A549 (cell line): ENCODE measurements at regions not wholly inside any gene's neighbourhood (a gene's known extent, or its start where the extent isn't known, plus 50 kb on each side); places are given as distances from the start of the nearest gene placed in this dataset.

Source experiments
- CHD2 ChIP-seq: fragments of 150-350 bp; IDR thresholded peaks from 2 replicates; pipeline ENCODE4 v1.6.1; 2014; ENCODE audit warnings: low read length; ENCODE audit not compliant: partially characterized antibody
- CTCF ChIP-seq: fragments of >200 bp; sonication (Bioruptor Twin); formaldehyde crosslinking; IDR thresholded peaks from 3 replicates; pipeline ENCODE4 v1.5.1; 2016
- E2F6 ChIP-seq: IDR thresholded peaks from 2 replicates; pipeline ENCODE4 v1.6.1; 2012; ENCODE audit warnings: low read depth, borderline replicate concordance
- EHF ChIP-seq: fragments of 250-450 bp; sonication (Bioruptor Pico); IDR thresholded peaks from 2 replicates; pipeline ENCODE4 v1.5.0; 2020; ENCODE audit warnings: mild to moderate bottlenecking
- HDAC2 ChIP-seq: fragments of 200-600 bp; sonication (generic); IDR thresholded peaks from 2 replicates; pipeline ENCODE4 v1.6.1; 2016
- HOXA7 ChIP-seq: fragments of 250-450 bp; sonication (Bioruptor Pico); IDR thresholded peaks from 2 replicates; pipeline ENCODE4 v1.5.0; 2020; ENCODE audit warnings: mild to moderate bottlenecking, moderate library complexity
- KDM1A ChIP-seq: fragments of 200-600 bp; sonication (generic); IDR thresholded peaks from 2 replicates; pipeline ENCODE4 v1.6.1; 2016; ENCODE audit warnings: low read depth, mild to moderate bottlenecking
- NFE2L2 ChIP-seq: fragments of 150-350 bp; conservative IDR thresholded peaks from 2 replicates; pipeline ENCODE4 v1.6.1; 2014; ENCODE audit warnings: low read length
- NPAS2 ChIP-seq: fragments of 250-450 bp; sonication (Bioruptor Pico); IDR thresholded peaks from 2 replicates; pipeline ENCODE4 v1.8.0; 2022; ENCODE audit warnings: mild to moderate bottlenecking, moderate library complexity, borderline replicate concordance
- PBX3 ChIP-seq: IDR thresholded peaks from 2 replicates; pipeline ENCODE4 v1.6.1; 2012
- ZFP36 ChIP-seq: fragments of 450-650 bp; IDR thresholded peaks from 2 replicates; pipeline ENCODE4 v1.6.1; 2014; ENCODE audit warnings: borderline replicate concordance; ENCODE audit not compliant: partially characterized antibody

- TF ChIP-seq CTCF = no peak
- no peak for TF ChIP-seq HDAC2
- no peak for TF ChIP-seq HOXA7 (CRISPR knock-in tag)
- no peak for TF ChIP-seq NFE2L2
- TF ChIP-seq KDM1A = no peak
- TF ChIP-seq EHF (CRISPR knock-in tag) = no peak
- no peak for TF ChIP-seq NPAS2
- TF ChIP-seq E2F6 = no peak
- no peak for TF ChIP-seq ZFP36
- TF ChIP-seq PBX3 = no peak
- no peak for TF ChIP-seq CHD2
Measured at GRCh38 chr17:5931616-5932015, 138.6 kb upstream of the WSCD1 start.
